Adrenal gland (tissue), 9 donors: ENCODE measurements at regions not wholly inside any gene's neighbourhood (a gene's known extent, or its start where the extent isn't known, plus 50 kb on each side); places are given as distances from the start of the nearest gene placed in this dataset.

Experiments used
- DNase-seq, 7 donors: peaks; one replicate each; pipeline ENCODE4 v3.0.0-alpha.2; 2019 to 2020
- H3K27ac ChIP-seq, 5 donors: fragments of 200-600 bp; sonication (generic) in 4 of 5; 1 replicate in 3 of 5; 2 replicates in 2 of 5; pipeline versions ENCODE4 v1.5.1 to v1.8.0; 2016 to 2020; ENCODE audit warnings: mild to moderate bottlenecking in 1 of 5
- H3K27me3 ChIP-seq: fragments of 200-600 bp; 2 replicates; pipeline ENCODE4 v1.8.0; 2021
- H3K36me3 ChIP-seq, 2 donors: fragments of 200-600 bp; replicated peaks in 1 of 2; 1 replicate in 1 of 2; 2 replicates in 1 of 2; pipeline versions ENCODE4 v1.5.1 to v1.8.0; 2018 to 2022
- H3K4me1 ChIP-seq, 2 donors: fragments of 200-600 bp; replicated peaks in 1 of 2; 1 replicate in 1 of 2; 2 replicates in 1 of 2; pipeline versions ENCODE4 v1.5.1 to v1.8.0; 2018 to 2021
- H3K4me3 ChIP-seq, 4 donors: fragments of 200-600 bp; sonication (generic) in 3 of 4; one replicate each; pipeline ENCODE4 v1.5.1; 2016 to 2018
- H3K9me3 ChIP-seq, 3 donors: fragments of 200-600 bp; sonication (generic) in 1 of 3; replicated peaks in 1 of 3; 1 replicate in 2 of 3; 2 replicates in 1 of 3; pipeline versions ENCODE4 v1.5.1 to v1.8.0; 2016 to 2021
- POLR2A ChIP-seq, 2 donors: fragments of 450-650 bp; IDR thresholded peaks; one replicate each; pipeline ENCODE4 v1.6.1; 2017; ENCODE audit warnings: antibody characterized with exemption in 2 of 2, mild to moderate bottlenecking in 2 of 2, moderate library complexity in 1 of 2
- WGBS, 4 donors: extraction: QIAGEN DNeasy Blood & Tissue Kit in 2 of 4; methylation state at CpG; one replicate each; pipeline versions ENCODE4 v1.1.5 to v1.1.7; 2013 to 2017; 5-methylcytosine and 5-hydroxymethylcytosine counted together
- intact Hi-C, 2 donors: fragments of 100-400 bp; cut with DNase I; formaldehyde crosslinking; loops; one replicate each; pipeline versions ENCODE4 v1.14.1 to v1.15.0; 2022 to 2023
- TF ChIP-seq, protein P1 (sequence below), 6 experiments: fragments of 450-650 bp in 4 of 6; fragments of 200-600 bp in 2 of 6; sonication (generic) in 1 of 6; IDR thresholded peaks; 1 replicate in 5 of 6; 2 replicates in 1 of 6; pipeline versions ENCODE4 v1.5.1 to v1.8.0; 2016 to 2021; ENCODE audit warnings: antibody characterized with exemption in 6 of 6, mild to moderate bottlenecking in 2 of 6, moderate library complexity in 1 of 6
- donor health status: healthy with polysubstance abuse.
- donor health status: Bipolar disorder and iron deficiency.
- donor health status: DM: yes; HTN: yes; CAD: no.
- donor health status: DM: no; HTN: no; CAD: no.
- donor health status: DM: no; HTN: no; CAD: no.

- no peaks in the 10 kb centered on the region for H3K36me3 ChIP-seq
- TF ChIP-seq, protein P1, sequence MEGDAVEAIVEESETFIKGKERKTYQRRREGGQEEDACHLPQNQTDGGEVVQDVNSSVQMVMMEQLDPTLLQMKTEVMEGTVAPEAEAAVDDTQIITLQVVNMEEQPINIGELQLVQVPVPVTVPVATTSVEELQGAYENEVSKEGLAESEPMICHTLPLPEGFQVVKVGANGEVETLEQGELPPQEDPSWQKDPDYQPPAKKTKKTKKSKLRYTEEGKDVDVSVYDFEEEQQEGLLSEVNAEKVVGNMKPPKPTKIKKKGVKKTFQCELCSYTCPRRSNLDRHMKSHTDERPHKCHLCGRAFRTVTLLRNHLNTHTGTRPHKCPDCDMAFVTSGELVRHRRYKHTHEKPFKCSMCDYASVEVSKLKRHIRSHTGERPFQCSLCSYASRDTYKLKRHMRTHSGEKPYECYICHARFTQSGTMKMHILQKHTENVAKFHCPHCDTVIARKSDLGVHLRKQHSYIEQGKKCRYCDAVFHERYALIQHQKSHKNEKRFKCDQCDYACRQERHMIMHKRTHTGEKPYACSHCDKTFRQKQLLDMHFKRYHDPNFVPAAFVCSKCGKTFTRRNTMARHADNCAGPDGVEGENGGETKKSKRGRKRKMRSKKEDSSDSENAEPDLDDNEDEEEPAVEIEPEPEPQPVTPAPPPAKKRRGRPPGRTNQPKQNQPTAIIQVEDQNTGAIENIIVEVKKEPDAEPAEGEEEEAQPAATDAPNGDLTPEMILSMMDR (IDR thresholded peaks at IDR 0.05), result no peak
- no peak for TF ChIP-seq POLR2A (IDR thresholded peaks at IDR 0.05)
- H3K4me1 ChIP-seq, result peaks cover 0 to 3% of the 10 kb centered on the region in 2 donors
- H3K27ac ChIP-seq, result no peak overlapping the region
- intact Hi-C loops, result loop anchor here in 1 of 2 donors (10.0 kb wide), 1 partner anchor 99 kb away; a partner anchor contains a TSS
- no peaks in the 10 kb centered on the region for H3K27me3 ChIP-seq
- 71 to 90% (median 81%) methylated on average over 1 of the region's 1 CpG for WGBS, 4 donors
- no peak for DNase-seq
- H3K4me3 ChIP-seq, result no peak overlapping the region
- no peaks in the 10 kb centered on the region for H3K9me3 ChIP-seq
These were observed 169.7 kb downstream of the HAUS1 start for GRCh38 chr18:46273861-46274260.

GRCh38 chr18:46274266-46274665 lies 170.1 kb downstream of the HAUS1 start:
- DNase-seq, result no peak
- Histone ChIP-seq H3K27me3 (no peaks in the 10 kb centered on the region), H3K4me1 (peaks cover 0 to 3% of the 10 kb centered on the region in 2 donors), H3K27ac (no peak overlapping the region), H3K36me3 (no peaks in the 10 kb centered on the region), H3K4me3 (no peak overlapping the region), H3K9me3 (no peaks in the 10 kb centered on the region)
- WGBS, 4 donors, result 58 to 71% (median 62%) methylated on average over 1 of the region's 1 CpG
- intact Hi-C loops, result loop anchor here in 1 of 2 donors (10.0 kb wide), 1 partner anchor 99 kb away; a partner anchor contains a TSS
- TF ChIP-seq, protein P1 (IDR thresholded peaks at IDR 0.05), result no peak
- TF ChIP-seq POLR2A (IDR thresholded peaks at IDR 0.05), result no peak

DNA sequence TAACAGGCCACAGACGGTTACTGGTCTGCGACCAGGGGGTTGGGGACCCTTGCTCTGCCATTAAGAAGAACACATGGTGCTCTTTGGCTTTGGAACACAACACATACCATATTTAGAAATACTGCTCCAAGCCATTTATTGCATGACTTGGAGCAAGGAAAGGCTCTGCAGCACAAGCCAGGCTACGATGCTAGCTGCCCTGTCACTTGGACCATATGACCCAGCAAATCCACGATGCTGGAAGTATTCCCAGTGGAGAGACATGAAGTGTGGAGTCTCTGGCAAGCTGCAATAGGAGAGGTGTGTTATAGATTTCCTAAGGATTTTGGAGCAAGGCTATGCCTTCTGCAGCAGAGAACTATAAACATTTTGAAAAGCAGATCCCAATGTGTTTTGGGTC lies 171.2 kb downstream of the HAUS1 start:
- peaks cover 0 to 3% of the 10 kb centered on the region in 2 donors for H3K4me1 ChIP-seq
- WGBS, 4 donors, result 64 to 91% (median 88%) methylated on average over 2 to 4 of the region's 4 CpGs
- no peaks in the 10 kb centered on the region for H3K9me3 ChIP-seq
- TF ChIP-seq POLR2A (IDR thresholded peaks at IDR 0.05), result no peak
- TF ChIP-seq, protein P1 (IDR thresholded peaks at IDR 0.05), result no peak
- H3K27ac ChIP-seq, result no peak overlapping the region
- intact Hi-C loops, result loop anchor here in 1 of 2 donors (10.0 kb wide), 1 partner anchor 101 kb away; a partner anchor contains a TSS
- H3K27me3 ChIP-seq, result no peaks in the 10 kb centered on the region
- H3K36me3 ChIP-seq, result no peaks in the 10 kb centered on the region
- H3K4me3 ChIP-seq, result no peak overlapping the region
- DNase-seq, result no peak

GRCh38 chr18:46276748-46277147 lies 172.6 kb downstream of the HAUS1 start:
- no peaks in the 10 kb centered on the region for H3K27me3 ChIP-seq
- 87 to 94% (median 90%) methylated on average over 2 to 3 of the region's 3 CpGs for WGBS, 4 donors
- no peaks in the 10 kb centered on the region for H3K9me3 ChIP-seq
- H3K27ac ChIP-seq, result no peak overlapping the region
- DNase-seq, result no peak
- no peak overlapping the region for H3K4me3 ChIP-seq
- H3K4me1 ChIP-seq, result peaks cover 0 to 3% of the 10 kb centered on the region in 2 donors
- intact Hi-C loops, result loop anchor here in 1 of 2 donors (10.0 kb wide), 1 partner anchor 102 kb away; a partner anchor contains a TSS
- TF ChIP-seq POLR2A (IDR thresholded peaks at IDR 0.05), result no peak
- TF ChIP-seq, protein P1 (IDR thresholded peaks at IDR 0.05), result no peak
- no peaks in the 10 kb centered on the region for H3K36me3 ChIP-seq
